BE2C (cell line): ENCODE measurements at regions not wholly inside any gene's neighbourhood (a gene's known extent, or its start where the extent isn't known, plus 50 kb on each side); places are given as distances from the start of the nearest gene placed in this dataset.

Source experiments
- DNase-seq: peaks from one replicate; pipeline ENCODE4 v3.0.0-alpha.2; 2020
- H3K27me3 ChIP-seq: fragments of 250-450 bp; sonication (Bioruptor Pico); 2 replicates; pipeline ENCODE4 v1.5.1; 2020; ENCODE audit warnings: mild to moderate bottlenecking
- H3K36me3 ChIP-seq: fragments of 250-450 bp; sonication (Bioruptor Pico); 2 replicates; pipeline ENCODE4 v1.5.1; 2020; ENCODE audit warnings: mild to moderate bottlenecking
- H3K4me1 ChIP-seq: fragments of 250-450 bp; sonication (Bioruptor Pico); 2 replicates; pipeline ENCODE4 v1.5.1; 2020
- H3K4me3 ChIP-seq: 2 replicates; pipeline ENCODE4 v1.5.1; 2011; ENCODE audit warnings: low read depth, low read length
- H3K9me3 ChIP-seq: fragments of 250-450 bp; sonication (Bioruptor Pico); 2 replicates; pipeline ENCODE4 v1.5.1; 2020
- CTCF ChIP-seq: IDR thresholded peaks from 2 replicates; pipeline ENCODE4 v1.5.1; 2012; ENCODE audit warnings: mild to moderate bottlenecking, low read depth, low read length

- Histone ChIP-seq H3K4me3 (no peak overlapping the region), H3K36me3 (no peaks in the 10 kb centered on the region), H3K27me3 (no peaks in the 10 kb centered on the region), H3K9me3 (no peaks in the 10 kb centered on the region), H3K4me1 (no peaks in the 10 kb centered on the region)
- TF ChIP-seq CTCF: no peak
- no peak for DNase-seq
These were observed 921.4 kb upstream of the EEF2KMT start for GRCh38 chr16:6018848-6019489.

- no peak for TF ChIP-seq CTCF
- Histone ChIP-seq H3K36me3 (no peaks in the 10 kb centered on the region), H3K4me1 (no peaks in the 10 kb centered on the region), H3K9me3 (no peaks in the 10 kb centered on the region), H3K27me3 (no peaks in the 10 kb centered on the region), H3K4me3 (no peak overlapping the region)
- no peak for DNase-seq
These were observed 919.1 kb upstream of the EEF2KMT start for GRCh38 chr16:6016530-6017184.

DNA sequence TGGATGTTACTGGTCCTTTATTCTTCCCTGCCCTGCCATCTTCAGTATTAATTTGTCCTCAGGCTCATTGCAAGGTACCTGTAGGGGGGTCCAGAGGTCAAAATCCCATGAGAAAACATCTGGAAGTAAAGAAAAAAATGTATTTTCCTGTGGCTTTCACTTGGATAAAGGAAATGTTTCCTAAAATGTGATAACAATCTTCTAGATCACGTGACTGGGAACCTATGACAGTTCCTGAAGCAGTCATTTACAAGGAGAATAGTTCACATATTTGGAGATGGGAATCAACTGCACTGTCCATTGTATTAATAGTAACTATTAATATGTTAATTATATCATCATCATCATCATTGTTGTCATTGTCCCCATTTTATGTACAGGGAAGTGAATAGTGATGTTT, 915.1 kb upstream of the EEF2KMT start:
- TF ChIP-seq CTCF: no peak
- Histone ChIP-seq H3K4me3 (no peak overlapping the region), H3K9me3 (no peaks in the 10 kb centered on the region), H3K4me1 (no peaks in the 10 kb centered on the region), H3K27me3 (no peaks in the 10 kb centered on the region), H3K36me3 (no peaks in the 10 kb centered on the region)
- no peak for DNase-seq

GRCh38 chr16:6009151-6009550, 911.6 kb upstream of the EEF2KMT start:
- TF ChIP-seq CTCF: no peak
- Histone ChIP-seq H3K4me1 (no peaks in the 10 kb centered on the region), H3K9me3 (no peaks in the 10 kb centered on the region), H3K27me3 (no peaks in the 10 kb centered on the region), H3K4me3 (no peak overlapping the region), H3K36me3 (no peaks in the 10 kb centered on the region)
- DNase-seq: no peak

DNA sequence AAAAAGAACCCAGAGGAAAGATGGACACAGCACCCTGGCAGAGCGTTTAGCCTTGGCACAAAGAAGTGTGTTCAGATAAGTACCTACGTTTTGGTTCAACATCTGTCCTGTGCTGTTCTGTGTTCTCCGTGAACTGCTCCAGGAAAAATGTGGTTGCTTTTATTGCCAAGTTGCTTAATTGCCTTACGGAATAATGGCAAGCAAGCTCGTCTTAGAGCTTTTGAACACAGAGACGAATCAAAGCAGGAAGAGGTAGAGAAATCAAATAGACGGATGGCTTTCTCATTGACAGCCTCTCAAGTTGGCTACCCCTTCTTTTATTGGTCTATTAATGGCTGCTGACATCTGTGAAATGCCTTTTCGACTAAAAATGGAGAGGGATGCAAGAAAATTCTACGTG, 911.1 kb upstream of the EEF2KMT start:
- Histone ChIP-seq H3K4me3 (no peak overlapping the region), H3K4me1 (no peaks in the 10 kb centered on the region), H3K9me3 (no peaks in the 10 kb centered on the region), H3K27me3 (no peaks in the 10 kb centered on the region), H3K36me3 (no peaks in the 10 kb centered on the region)
- DNase-seq: no peak
- no peak for TF ChIP-seq CTCF

GRCh38 chr16:5993356-5993755, 895.8 kb upstream of the EEF2KMT start:
- Histone ChIP-seq H3K4me1 (no peaks in the 10 kb centered on the region), H3K9me3 (no peaks in the 10 kb centered on the region), H3K36me3 (no peaks in the 10 kb centered on the region), H3K27me3 (no peaks in the 10 kb centered on the region), H3K4me3 (no peak overlapping the region)
- no peak for TF ChIP-seq CTCF
- DNase-seq: no peak
